ENCODE measurements at regions not wholly inside any gene's neighbourhood (a gene's known extent, or its start where the extent isn't known, plus 50 kb on each side); places are given as distances from the start of the nearest gene placed in this dataset.
A peak's percentile ranks its signal among the peaks of the same experiment; 100 is the strongest.

- H3K9ac ChIP-seq (ENCODE audit: extremely low read depth, low read length, poor library complexity, severe bottlenecking): no peak overlapping the region
- Mint-ChIP-seq H3K27me3 (ENCODE audit: insufficient read depth) (no peaks in the 10 kb centered on the region), H3K36me3 (ENCODE audit: low read depth) (no peaks in the 10 kb centered on the region), H3K4me3 (no peak overlapping the region), H3K9me3 (no peaks in the 10 kb centered on the region), H3K4me1 (peaks cover 9% of the 10 kb centered on the region), H3K27ac (no peak overlapping the region)
- no peaks in the 10 kb centered on the region for H3K9me3 ChIP-seq (ENCODE audit: control insufficient read depth, low read length)
- TF ChIP-seq CTCF (conservative IDR thresholded peaks at IDR 0.05): no peak
- no peaks in the 10 kb centered on the region for H3K36me3 ChIP-seq (ENCODE audit: control insufficient read depth, insufficient read depth, low read length)
- 91% methylated on average over 2 of the region's 2 CpGs; no CpG with 5 or more reads in 1 of the 2 experiments for WGBS, 2 experiments (ENCODE audit: insufficient coverage in 1 of 2, insufficient read length in 1 of 2)
- no peak overlapping the region for H3K4me3 ChIP-seq (ENCODE audit: low read length)
- H3K27ac ChIP-seq (ENCODE audit: low read depth, low read length): no peak overlapping the region
- no peaks in the 10 kb centered on the region for H3K4me1 ChIP-seq (ENCODE audit: control insufficient read depth, insufficient read depth, low read length)
- no peak for DNase-seq
- H3K27me3 ChIP-seq (ENCODE audit: control insufficient read depth, insufficient read depth, low read length, poor library complexity, severe bottlenecking): no peaks in the 10 kb centered on the region
These were observed 1027.0 kb upstream of the COX7C start for GRCh38 chr5:85590764-85591163.

GRCh38 chr5:85591311-85591710, 1026.4 kb upstream of the COX7C start:
- TF ChIP-seq CTCF (conservative IDR thresholded peaks at IDR 0.05): no peak
- H3K9ac ChIP-seq (ENCODE audit: extremely low read depth, low read length, poor library complexity, severe bottlenecking): no peak overlapping the region
- Mint-ChIP-seq H3K4me3 (no peak overlapping the region), H3K9me3 (no peaks in the 10 kb centered on the region), H3K27ac (no peak overlapping the region), H3K36me3 (ENCODE audit: low read depth) (no peaks in the 10 kb centered on the region), H3K4me1 (peaks cover 9% of the 10 kb centered on the region), H3K27me3 (ENCODE audit: insufficient read depth) (no peaks in the 10 kb centered on the region)
- WGBS, 2 experiments (ENCODE audit: insufficient coverage in 1 of 2, insufficient read length in 1 of 2): 81 to 88% methylated on average over 3 of the region's 3 CpGs
- no peaks in the 10 kb centered on the region for H3K4me1 ChIP-seq (ENCODE audit: control insufficient read depth, insufficient read depth, low read length)
- no peaks in the 10 kb centered on the region for H3K9me3 ChIP-seq (ENCODE audit: control insufficient read depth, low read length)
- no peaks in the 10 kb centered on the region for H3K36me3 ChIP-seq (ENCODE audit: control insufficient read depth, insufficient read depth, low read length)
- no peak overlapping the region for H3K4me3 ChIP-seq (ENCODE audit: low read length)
- peak; percentile 42 for DNase-seq
- H3K27ac ChIP-seq (ENCODE audit: low read depth, low read length): no peak overlapping the region
- no peaks in the 10 kb centered on the region for H3K27me3 ChIP-seq (ENCODE audit: control insufficient read depth, insufficient read depth, low read length, poor library complexity, severe bottlenecking)

- H3K4me1 Mint-ChIP-seq: no peaks in the 10 kb centered on the region
- TF ChIP-seq CTCF (conservative IDR thresholded peaks at IDR 0.05): no peak
- no peaks in the 10 kb centered on the region for H3K9me3 Mint-ChIP-seq
- H3K27me3 Mint-ChIP-seq (ENCODE audit: insufficient read depth): no peaks in the 10 kb centered on the region
- no peaks in the 10 kb centered on the region for H3K36me3 Mint-ChIP-seq (ENCODE audit: low read depth)
- no peak overlapping the region for H3K4me3 ChIP-seq (ENCODE audit: low read length)
- H3K27me3 ChIP-seq (ENCODE audit: control insufficient read depth, insufficient read depth, low read length, poor library complexity, severe bottlenecking): no peaks in the 10 kb centered on the region
- no peak overlapping the region for H3K27ac ChIP-seq (ENCODE audit: low read depth, low read length)
- DNase-seq: no peak
- H3K27ac Mint-ChIP-seq: no peak overlapping the region
- WGBS, 2 experiments (ENCODE audit: insufficient coverage in 1 of 2, insufficient read length in 1 of 2): 98% methylated on average over 1 of the region's 1 CpG; no CpG with 5 or more reads in 1 of the 2 experiments
- H3K4me1 ChIP-seq (ENCODE audit: control insufficient read depth, insufficient read depth, low read length): no peaks in the 10 kb centered on the region
- no peaks in the 10 kb centered on the region for H3K9me3 ChIP-seq (ENCODE audit: control insufficient read depth, low read length)
- H3K9ac ChIP-seq (ENCODE audit: extremely low read depth, low read length, poor library complexity, severe bottlenecking): no peak overlapping the region
- H3K4me3 Mint-ChIP-seq: no peak overlapping the region
- H3K36me3 ChIP-seq (ENCODE audit: control insufficient read depth, insufficient read depth, low read length): no peaks in the 10 kb centered on the region
These were observed 1014.9 kb upstream of the COX7C start for GRCh38 chr5:85602843-85603242.
